PC-9 (cell line): ENCODE measurements at regions not wholly inside any gene's neighbourhood (a gene's known extent, or its start where the extent isn't known, plus 50 kb on each side); places are given as distances from the start of the nearest gene placed in this dataset.

ENCODE experiments used
- BruUV-seq: library from RNA; stranded (reverse); fragments of 400-500 nt; replicated peaks from 2 replicates; lab custom pipeline; 2021; lab: Mats Ljungman, UMichigan
- CTCF ChIA-PET: fragments of 300-600 bp; sonication (Branson Sonifier 250); formaldehyde crosslinking; loops from one replicate; lab custom pipeline; 2022; ENCODE audit warnings: antibody characterized with exemption; lab: Charles Lee
- POLR2A ChIA-PET: fragments of 300-600 bp; sonication (Branson Sonifier 250); formaldehyde crosslinking; loops from one replicate; lab custom pipeline; 2022; ENCODE audit warnings: antibody characterized with exemption; ENCODE audit not compliant: unreplicated experiment; lab: Charles Lee
- DNase-seq, 2 experiments: peaks; one replicate each; pipeline versions ENCODE4 v3.0.0 to v3.0.0-alpha.2; 2015 to 2022; ENCODE audit warnings: mixed read lengths in 1 of 2
- H2AFZ ChIP-seq: fragments of 200-600 bp; sonication (generic); 2 replicates; pipeline ENCODE4 v1.8.1; 2017; ENCODE audit warnings: antibody characterized with exemption
- H3F3A ChIP-seq: fragments of 200-600 bp; sonication (generic); 2 replicates; pipeline ENCODE4 v1.8.1; 2017; ENCODE audit warnings: antibody characterized with exemption, mild to moderate bottlenecking, low read depth; ENCODE audit not compliant: insufficient read depth
- H3K27ac ChIP-seq: fragments of 200-600 bp; sonication (generic); 2 replicates; pipeline ENCODE4 v1.6.1; 2016; ENCODE audit warnings: mixed run types
- H3K27me3 ChIP-seq: fragments of 200-600 bp; sonication (generic); 2 replicates; pipeline ENCODE4 v1.6.1; 2016; ENCODE audit warnings: low read depth, mixed run types; ENCODE audit not compliant: insufficient read depth
- H3K36me3 ChIP-seq: fragments of 200-600 bp; sonication (generic); 2 replicates; pipeline ENCODE4 v1.6.1; 2016; ENCODE audit warnings: low read depth, mixed run types
- H3K4me1 ChIP-seq: fragments of 200-600 bp; sonication (generic); replicated peaks from 2 replicates; pipeline ENCODE4 v1.6.1; 2016; ENCODE audit warnings: mixed run types; ENCODE audit not compliant: insufficient read depth
- H3K4me2 ChIP-seq: fragments of 200-600 bp; sonication (generic); 2 replicates; pipeline ENCODE4 v1.6.1; 2017; ENCODE audit warnings: mixed run types
- H3K4me3 ChIP-seq: fragments of 200-600 bp; sonication (generic); 2 replicates; pipeline ENCODE4 v1.6.1; 2016; ENCODE audit warnings: mixed run types
- H3K79me2 ChIP-seq: fragments of 200-600 bp; sonication (generic); 2 replicates; pipeline ENCODE4 v1.6.1; 2017; ENCODE audit warnings: low read depth, mixed run types
- H3K9me2 ChIP-seq: fragments of 200-600 bp; sonication (generic); 2 replicates; pipeline ENCODE4 v1.8.1; 2017; ENCODE audit warnings: mild to moderate bottlenecking; ENCODE audit not compliant: insufficient read depth
- H3K9me3 ChIP-seq: fragments of 200-600 bp; sonication (generic); 2 replicates; pipeline ENCODE4 v1.8.1; 2016; ENCODE audit warnings: low read depth; ENCODE audit not compliant: insufficient read depth
- H4K20me1 ChIP-seq: fragments of 200-600 bp; sonication (generic); 2 replicates; pipeline ENCODE4 v1.8.1; 2017; ENCODE audit not compliant: insufficient read depth
- EZH2 ChIP-seq: fragments of 200-600 bp; sonication (generic); IDR thresholded peaks from 2 replicates; pipeline ENCODE4 v1.8.0; 2017; ENCODE audit warnings: antibody characterized with exemption, low read depth
- intact Hi-C: fragments of 100-400 bp; cut with micrococcal nuclease; formaldehyde crosslinking; loops from one replicate; pipeline ENCODE4 v1.10.0; 2022; ENCODE audit not compliant: unreplicated experiment
- TF ChIP-seq, protein P1 (sequence below): fragments of 200-600 bp; sonication (generic); conservative IDR thresholded peaks from 2 replicates; pipeline ENCODE4 v1.6.1; 2017; ENCODE audit warnings: mixed run types, antibody characterized with exemption, mild to moderate bottlenecking, moderate library complexity

DNA sequence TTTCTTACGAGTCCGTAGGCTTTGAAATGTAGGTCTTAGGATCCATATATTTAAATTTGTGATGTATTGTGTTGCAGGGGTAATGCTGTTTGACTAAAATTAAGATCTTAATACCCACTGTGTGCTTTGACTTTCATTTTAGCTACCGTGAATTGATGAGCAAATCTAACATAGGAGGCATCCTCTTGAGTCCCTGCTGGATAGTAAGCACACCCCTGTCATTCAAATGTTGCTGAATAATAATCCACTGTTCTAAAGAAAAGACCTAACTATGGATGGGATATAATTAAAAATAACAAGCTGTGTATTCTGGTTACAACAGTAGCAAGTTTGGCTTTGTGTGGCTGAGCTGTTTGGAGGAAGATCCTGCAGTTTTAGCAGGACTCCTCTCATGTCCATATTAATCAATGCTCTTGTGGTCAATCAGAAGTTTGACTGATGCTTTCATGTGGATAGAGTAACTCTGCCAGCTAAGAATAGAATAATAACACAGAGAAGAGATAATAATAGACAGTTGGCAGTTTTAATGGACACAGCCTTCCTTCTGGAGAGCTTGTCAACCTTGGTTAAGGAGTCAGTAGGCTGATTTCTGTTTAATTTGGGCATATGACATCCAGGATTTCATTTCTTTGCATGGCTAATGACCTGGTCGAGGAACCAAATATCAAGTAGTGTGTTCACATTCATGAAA, 148.1 kb upstream of the MIS18BP1 start:
- DNase-seq: no peak
- no peak for TF ChIP-seq EZH2
- TF ChIP-seq, protein P1, sequence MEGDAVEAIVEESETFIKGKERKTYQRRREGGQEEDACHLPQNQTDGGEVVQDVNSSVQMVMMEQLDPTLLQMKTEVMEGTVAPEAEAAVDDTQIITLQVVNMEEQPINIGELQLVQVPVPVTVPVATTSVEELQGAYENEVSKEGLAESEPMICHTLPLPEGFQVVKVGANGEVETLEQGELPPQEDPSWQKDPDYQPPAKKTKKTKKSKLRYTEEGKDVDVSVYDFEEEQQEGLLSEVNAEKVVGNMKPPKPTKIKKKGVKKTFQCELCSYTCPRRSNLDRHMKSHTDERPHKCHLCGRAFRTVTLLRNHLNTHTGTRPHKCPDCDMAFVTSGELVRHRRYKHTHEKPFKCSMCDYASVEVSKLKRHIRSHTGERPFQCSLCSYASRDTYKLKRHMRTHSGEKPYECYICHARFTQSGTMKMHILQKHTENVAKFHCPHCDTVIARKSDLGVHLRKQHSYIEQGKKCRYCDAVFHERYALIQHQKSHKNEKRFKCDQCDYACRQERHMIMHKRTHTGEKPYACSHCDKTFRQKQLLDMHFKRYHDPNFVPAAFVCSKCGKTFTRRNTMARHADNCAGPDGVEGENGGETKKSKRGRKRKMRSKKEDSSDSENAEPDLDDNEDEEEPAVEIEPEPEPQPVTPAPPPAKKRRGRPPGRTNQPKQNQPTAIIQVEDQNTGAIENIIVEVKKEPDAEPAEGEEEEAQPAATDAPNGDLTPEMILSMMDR: no peak
- no peaks in the 10 kb centered on the region for H3K9me3 ChIP-seq
- no peaks in the 10 kb centered on the region for H3K36me3 ChIP-seq
- H4K20me1 ChIP-seq: no peaks in the 10 kb centered on the region
- CTCF ChIA-PET: no interaction called here
- H3F3A ChIP-seq: no peaks in the 10 kb centered on the region
- POLR2A ChIA-PET: no interaction called here
- intact Hi-C loops: no loop called here
- no peak overlapping the region for H3K4me2 ChIP-seq
- no peak overlapping the region for H3K27ac ChIP-seq
- H2AFZ ChIP-seq: no peak overlapping the region
- H3K4me1 ChIP-seq: no peaks in the 10 kb centered on the region
- H3K9me2 ChIP-seq: no peaks in the 10 kb centered on the region; the same call in 1 of the 2 replicates
- H3K79me2 ChIP-seq: no peaks in the 10 kb centered on the region
- no peak overlapping the region for H3K4me3 ChIP-seq
- no peaks in the 10 kb centered on the region for H3K27me3 ChIP-seq
- BruUV-seq: no TSS peak

DNA sequence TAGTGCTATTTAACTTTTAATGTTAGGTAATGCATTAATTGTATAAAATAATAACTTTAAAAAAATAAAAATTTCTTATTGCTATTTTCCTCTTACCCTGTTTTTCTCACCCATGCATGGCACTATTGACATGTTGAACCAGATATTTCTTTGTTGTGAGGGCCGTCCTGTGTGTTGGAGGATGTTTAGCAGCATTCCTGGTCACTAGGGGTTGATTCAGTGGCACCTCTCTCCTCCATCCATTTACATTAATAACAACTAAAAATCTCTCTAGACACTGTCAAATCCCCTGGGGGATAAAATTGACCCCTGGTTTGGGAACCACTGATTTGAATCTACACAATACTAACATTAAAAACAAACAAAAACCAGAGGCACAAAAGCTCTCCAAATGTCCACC, 147.5 kb upstream of the MIS18BP1 start:
- TF ChIP-seq, protein P1: no peak
- no peak for TF ChIP-seq EZH2
- intact Hi-C loops: no loop called here
- no peaks in the 10 kb centered on the region for H3K9me3 ChIP-seq
- H3K9me2 ChIP-seq: no peaks in the 10 kb centered on the region; the same call in 1 of the 2 replicates
- no peaks in the 10 kb centered on the region for H3F3A ChIP-seq
- no peak overlapping the region for H3K4me3 ChIP-seq
- no peaks in the 10 kb centered on the region for H3K27me3 ChIP-seq
- H3K4me1 ChIP-seq: no peaks in the 10 kb centered on the region
- no peak overlapping the region for H3K27ac ChIP-seq
- H3K4me2 ChIP-seq: no peak overlapping the region
- CTCF ChIA-PET: no interaction called here
- H3K36me3 ChIP-seq: no peaks in the 10 kb centered on the region
- H3K79me2 ChIP-seq: no peaks in the 10 kb centered on the region
- no peaks in the 10 kb centered on the region for H4K20me1 ChIP-seq
- no peak for DNase-seq
- BruUV-seq: no TSS peak
- POLR2A ChIA-PET: no interaction called here
- no peak overlapping the region for H2AFZ ChIP-seq

DNA sequence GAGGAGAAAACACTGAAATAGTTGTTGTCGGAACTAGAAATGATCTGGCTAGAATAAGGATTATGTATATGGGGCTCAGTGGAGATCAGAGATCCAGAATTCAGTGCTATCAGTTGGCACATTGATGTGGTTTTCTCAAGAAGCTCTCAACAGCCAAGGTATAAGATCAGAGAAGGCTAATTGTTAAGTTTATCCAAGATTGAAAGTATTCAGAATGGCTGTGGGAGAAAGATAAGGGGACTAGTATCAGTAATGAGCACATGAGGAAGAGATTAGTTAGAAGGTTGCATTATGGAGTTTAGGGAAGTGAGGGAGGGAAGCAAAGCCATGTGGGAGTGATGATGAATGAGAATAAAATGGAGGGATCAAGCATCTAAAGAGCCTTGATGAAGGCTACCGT, 128.1 kb upstream of the MIS18BP1 start:
- no peaks in the 10 kb centered on the region for H3K36me3 ChIP-seq
- no peaks in the 10 kb centered on the region for H4K20me1 ChIP-seq
- H3F3A ChIP-seq: no peaks in the 10 kb centered on the region
- TF ChIP-seq EZH2: no peak
- TF ChIP-seq, protein P1: no peak
- BruUV-seq: no TSS peak
- ChIA-PET CTCF (no interaction called here), POLR2A (no interaction called here)
- no peak overlapping the region for H3K4me3 ChIP-seq
- H3K9me2 ChIP-seq: no peaks in the 10 kb centered on the region
- no peak overlapping the region for H3K4me2 ChIP-seq
- H3K4me1 ChIP-seq: no peaks in the 10 kb centered on the region
- no peaks in the 10 kb centered on the region for H3K79me2 ChIP-seq
- H3K27me3 ChIP-seq: no peaks in the 10 kb centered on the region
- intact Hi-C loops: no loop called here
- H2AFZ ChIP-seq: no peak overlapping the region
- no peak overlapping the region for H3K27ac ChIP-seq
- no peak for DNase-seq
- H3K9me3 ChIP-seq: no peaks in the 10 kb centered on the region
